ENCODE measurements at regions not wholly inside any gene's neighbourhood (a gene's known extent, or its start where the extent isn't known, plus 50 kb on each side); places are given as distances from the start of the nearest gene placed in this dataset.

- Histone ChIP-seq H3K36me3 (ENCODE audit: control insufficient read depth, insufficient read depth, low read length) (no peaks in the 10 kb centered on the region), H3K27me3 (ENCODE audit: control insufficient read depth, insufficient read depth, low read length) (no peaks in the 10 kb centered on the region), H3K4me3 (ENCODE audit: low read depth, low read length) (no peak overlapping the region)
- DNase-seq (ENCODE audit: low read depth): no peak
- no peak for TF ChIP-seq CTCF (IDR thresholded peaks at IDR 0.05; ENCODE audit: insufficient read depth, low read length, poor library complexity, severe bottlenecking)
Measured at GRCh38 chr18:46246101-46246500, 141.9 kb downstream of the HAUS1 start.

GRCh38 chr18:46247942-46248341 lies 143.8 kb downstream of the HAUS1 start:
- H3K36me3 ChIP-seq (ENCODE audit: control insufficient read depth, insufficient read depth, low read length): no peaks in the 10 kb centered on the region
- no peaks in the 10 kb centered on the region for H3K27me3 ChIP-seq (ENCODE audit: control insufficient read depth, insufficient read depth, low read length)
- no peak for TF ChIP-seq CTCF (IDR thresholded peaks at IDR 0.05; ENCODE audit: insufficient read depth, low read length, poor library complexity, severe bottlenecking)
- no peak overlapping the region for H3K4me3 ChIP-seq (ENCODE audit: low read depth, low read length)
- no peak for DNase-seq (ENCODE audit: low read depth)

- Histone ChIP-seq H3K27me3 (ENCODE audit: control insufficient read depth, insufficient read depth, low read length) (no peaks in the 10 kb centered on the region), H3K36me3 (ENCODE audit: control insufficient read depth, insufficient read depth, low read length) (no peaks in the 10 kb centered on the region), H3K4me3 (ENCODE audit: low read depth, low read length) (no peak overlapping the region)
- peak; percentile 97 for DNase-seq (ENCODE audit: low read depth)
- no peak for TF ChIP-seq CTCF (IDR thresholded peaks at IDR 0.05; ENCODE audit: insufficient read depth, low read length, poor library complexity, severe bottlenecking)
Measured at GRCh38 chr18:46250084-46250811, 146.1 kb downstream of the HAUS1 start.

- Histone ChIP-seq H3K4me3 (ENCODE audit: low read depth, low read length) (no peak overlapping the region), H3K27me3 (ENCODE audit: control insufficient read depth, insufficient read depth, low read length) (no peaks in the 10 kb centered on the region), H3K36me3 (ENCODE audit: control insufficient read depth, insufficient read depth, low read length) (no peaks in the 10 kb centered on the region)
- no peak for DNase-seq (ENCODE audit: low read depth)
- TF ChIP-seq CTCF (IDR thresholded peaks at IDR 0.05; ENCODE audit: insufficient read depth, low read length, poor library complexity, severe bottlenecking): no peak
Measured at GRCh38 chr18:46250812-46251173, 146.6 kb downstream of the HAUS1 start.

- DNase-seq (ENCODE audit: low read depth): no peak
- H3K36me3 ChIP-seq (ENCODE audit: control insufficient read depth, insufficient read depth, low read length): no peaks in the 10 kb centered on the region
- no peak for TF ChIP-seq CTCF (IDR thresholded peaks at IDR 0.05; ENCODE audit: insufficient read depth, low read length, poor library complexity, severe bottlenecking)
- H3K4me3 ChIP-seq (ENCODE audit: low read depth, low read length): no peak overlapping the region
- H3K27me3 ChIP-seq (ENCODE audit: control insufficient read depth, insufficient read depth, low read length): no peaks in the 10 kb centered on the region
Measured at GRCh38 chr18:46252759-46253158, 148.6 kb downstream of the HAUS1 start.

- no peak for TF ChIP-seq CTCF (IDR thresholded peaks at IDR 0.05; ENCODE audit: insufficient read depth, low read length, poor library complexity, severe bottlenecking)
- Histone ChIP-seq H3K4me3 (ENCODE audit: low read depth, low read length) (no peak overlapping the region), H3K36me3 (ENCODE audit: control insufficient read depth, insufficient read depth, low read length) (no peaks in the 10 kb centered on the region), H3K27me3 (ENCODE audit: control insufficient read depth, insufficient read depth, low read length) (no peaks in the 10 kb centered on the region)
- DNase-seq (ENCODE audit: low read depth): no peak
Measured at GRCh38 chr18:46253498-46253897, 149.3 kb downstream of the HAUS1 start.
